Erythroblast (primary cell): ENCODE measurements at regions not wholly inside any gene's neighbourhood (a gene's known extent, or its start where the extent isn't known, plus 50 kb on each side); places are given as distances from the start of the nearest gene placed in this dataset.
"Not testable (repeated sequence)": the region's sequence is repeated elsewhere in the genome, so short reads cannot be mapped to it uniquely, and the experiment has no call there.

Experiments
- DNase-seq, 2 experiments: peaks; one replicate each; lab custom pipeline; 2025; lab: John Stamatoyannopoulos, UW
- GATA1 ChIP-seq: IDR thresholded peaks from 2 replicates; pipeline ENCODE4 v1.6.1; 2011; ENCODE audit warnings: low read depth, mild to moderate bottlenecking, control low read depth, low read length, moderate library complexity
- POLR2A ChIP-seq: IDR thresholded peaks from 2 replicates; pipeline ENCODE4 v1.6.1; 2011; ENCODE audit warnings: mild to moderate bottlenecking, low read length

DNA sequence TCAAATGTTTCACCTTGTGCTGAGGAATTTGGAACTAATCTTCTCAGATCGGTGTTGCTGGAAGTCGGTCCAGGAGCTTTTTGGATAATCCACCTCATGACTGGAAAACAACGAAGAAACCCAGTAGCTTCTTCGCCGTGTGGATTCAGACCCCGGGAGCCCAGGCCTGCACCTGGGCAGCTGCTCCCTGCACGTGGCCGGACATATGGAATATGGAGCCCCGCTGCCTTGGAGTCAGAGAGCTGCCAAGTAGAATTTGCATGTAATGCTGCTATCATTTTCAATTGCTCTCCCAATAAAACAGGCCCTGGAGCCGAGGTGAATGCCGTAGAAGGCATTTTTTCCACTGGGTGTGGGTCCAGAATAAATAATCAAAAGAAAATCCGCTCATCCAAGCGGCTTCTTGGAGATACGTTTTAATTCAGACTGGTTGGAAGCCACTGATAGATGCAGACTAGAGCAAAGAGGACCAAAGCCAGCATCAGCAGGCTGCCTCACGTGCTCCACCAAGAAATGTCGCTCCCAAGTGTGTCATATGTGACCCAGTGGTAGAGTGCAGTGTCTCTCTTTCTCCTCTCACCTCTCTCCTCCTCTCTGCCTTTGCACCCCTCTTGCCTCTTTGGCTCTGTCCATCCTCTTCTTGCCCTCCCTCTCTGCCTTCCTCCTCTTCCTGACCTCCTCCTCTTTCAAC lies 115.3 kb downstream of the ZNF664 start:
- TF ChIP-seq GATA1 (no peak), POLR2A (no peak)
- DNase-seq: no peak

DNA sequence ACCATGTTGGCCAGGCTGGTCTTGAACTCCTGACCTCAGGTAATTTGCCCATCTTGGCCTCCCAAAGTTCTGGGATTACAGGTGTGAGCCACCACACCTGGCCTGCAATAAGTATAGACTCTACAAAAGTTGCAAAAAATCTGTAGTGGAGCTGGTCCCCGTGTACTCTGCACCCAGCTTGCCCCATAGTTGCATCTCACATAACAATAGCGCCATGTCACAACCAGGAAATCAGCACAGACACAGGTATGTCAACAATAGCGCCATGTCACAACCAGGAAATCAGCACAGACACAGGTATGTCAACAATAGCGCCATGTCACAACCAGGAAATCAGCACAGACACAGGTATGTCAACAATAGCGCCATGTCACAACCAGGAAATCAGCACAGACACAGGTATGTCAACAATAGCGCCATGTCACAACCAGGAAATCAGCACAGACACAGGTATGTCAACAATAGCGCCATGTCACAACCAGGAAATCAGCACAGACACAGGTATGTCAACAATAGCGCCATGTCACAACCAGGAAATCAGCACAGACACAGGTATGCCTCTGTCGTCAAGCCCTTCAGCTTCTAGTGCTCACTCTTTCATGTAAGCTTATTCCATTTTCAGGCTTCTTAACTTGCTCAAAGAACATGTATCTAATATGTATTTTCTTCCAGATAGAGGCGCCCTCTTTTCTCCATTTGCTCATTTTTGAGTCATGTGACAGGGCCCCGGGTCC lies 116.3 kb downstream of the ZNF664 start:
- not testable (repeated sequence) for DNase-seq

DNA sequence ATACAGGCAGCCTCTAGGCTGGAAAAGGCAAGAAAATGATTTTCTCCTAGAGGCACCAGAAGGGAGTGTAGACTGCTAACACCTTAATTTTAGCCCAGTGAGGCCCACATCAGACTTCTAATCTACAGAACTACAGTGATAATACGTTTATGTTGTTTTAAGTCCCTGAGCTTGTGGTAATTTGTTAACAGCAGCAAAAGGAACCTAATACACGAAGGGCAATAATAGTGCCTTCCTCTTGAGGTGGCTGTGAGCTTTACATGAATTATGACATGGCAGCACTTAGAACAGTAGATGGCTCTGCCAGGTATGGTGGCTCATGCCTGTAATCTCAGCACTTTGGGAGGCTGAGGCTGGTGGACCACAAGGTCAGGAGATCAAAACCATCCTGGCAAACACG lies 118.8 kb downstream of the ZNF664 start:
- no peak for DNase-seq
- TF ChIP-seq GATA1 (no peak), POLR2A (no peak)

DNA sequence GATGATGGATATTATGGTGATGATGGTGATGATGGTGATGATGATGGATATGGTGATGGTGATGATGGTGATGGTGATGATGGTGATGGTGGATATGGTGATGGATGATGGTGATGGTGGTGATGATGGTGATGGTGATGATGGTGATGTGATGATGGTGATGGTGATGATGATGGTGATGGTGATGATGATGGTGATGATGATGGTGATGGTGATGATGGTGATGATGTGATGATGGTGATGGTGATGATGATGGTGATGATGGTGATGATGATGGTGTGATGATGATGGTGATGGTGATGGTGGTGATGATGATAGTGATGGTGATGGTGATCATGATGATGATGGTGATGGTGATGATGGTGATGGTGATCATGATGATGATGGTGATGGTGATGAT lies 119.5 kb downstream of the ZNF664 start:
- DNase-seq: not testable (repeated sequence)

DNA sequence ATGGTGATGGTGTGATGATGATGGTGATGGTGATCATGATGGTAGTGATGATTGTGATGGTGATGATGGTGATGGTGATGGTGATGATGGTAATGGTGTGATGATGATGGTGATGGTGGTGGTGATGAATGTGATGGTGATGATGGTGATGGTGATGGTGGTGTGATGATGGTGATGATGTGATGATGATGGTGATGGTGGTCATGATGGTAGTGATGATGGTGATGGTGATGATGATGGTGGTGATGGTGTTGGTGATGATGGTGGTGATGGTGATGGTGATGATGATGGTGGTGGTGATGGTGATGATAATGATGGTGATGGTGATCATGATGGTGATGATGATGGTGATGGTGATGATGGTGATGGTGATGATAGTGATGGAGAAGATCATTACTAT lies 120.3 kb downstream of the ZNF664 start:
- TF ChIP-seq GATA1 (no peak), POLR2A (no peak)
- no peak for DNase-seq

DNA sequence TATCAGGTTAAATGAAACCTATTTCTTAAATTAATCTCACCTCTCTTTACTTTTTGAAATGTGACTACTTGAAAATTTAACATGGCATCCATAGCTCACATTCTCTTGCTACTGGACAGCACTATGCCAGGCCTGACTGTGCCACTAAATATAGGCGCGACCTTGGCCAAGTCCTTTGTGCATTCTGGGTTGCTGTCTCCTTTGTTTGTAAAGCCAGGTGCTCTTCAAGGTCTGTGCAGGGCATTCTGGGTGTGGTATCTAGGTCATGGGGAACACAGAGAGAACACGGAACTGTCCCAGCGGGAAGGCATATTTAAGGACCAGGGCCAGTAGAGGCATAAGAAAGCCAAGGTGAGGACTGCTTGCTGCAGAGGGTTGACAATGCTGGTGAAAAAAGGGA lies 121.2 kb downstream of the ZNF664 start:
- DNase-seq: no peak
- TF ChIP-seq POLR2A (no peak), GATA1 (no peak)

DNA sequence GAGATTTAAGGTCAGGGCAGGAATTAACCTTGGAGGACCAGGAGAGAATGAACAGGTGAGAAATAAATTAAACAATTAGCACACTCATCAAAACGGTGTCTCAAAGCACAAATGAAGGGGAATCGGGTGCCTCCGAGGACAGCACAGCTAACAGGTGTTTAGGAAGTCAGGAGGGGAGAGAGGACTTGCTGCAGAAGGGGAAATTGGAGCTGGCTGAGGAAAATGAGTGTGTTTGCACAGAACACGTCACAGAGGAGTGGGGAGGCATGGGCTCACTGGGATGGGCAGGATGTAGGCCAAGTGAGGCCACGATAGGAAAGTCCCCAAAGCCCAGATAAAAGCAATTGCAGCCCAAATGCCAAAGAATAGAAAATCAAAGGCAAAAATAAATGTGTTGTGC lies 121.7 kb downstream of the ZNF664 start:
- TF ChIP-seq POLR2A (no peak), GATA1 (no peak)
- DNase-seq: no peak

DNA sequence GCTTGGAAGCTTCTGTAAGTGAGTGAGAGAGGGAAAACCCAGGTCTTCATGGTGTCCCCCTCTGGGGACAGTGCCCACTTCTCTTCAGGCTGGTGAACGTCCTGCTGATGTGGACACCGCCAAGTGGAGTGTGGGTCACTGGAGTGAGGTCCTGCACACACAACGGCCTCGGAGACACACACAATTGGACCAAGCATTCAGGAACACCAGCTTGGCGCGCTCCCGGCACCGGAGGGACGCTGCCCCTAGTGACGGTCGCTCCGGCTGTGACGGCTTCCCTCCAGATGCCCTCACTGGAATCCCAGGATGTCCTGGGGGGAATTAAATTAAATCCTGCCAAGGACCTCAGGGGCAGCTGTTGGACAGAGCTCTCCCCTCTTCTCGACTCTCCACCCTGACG lies 123.1 kb downstream of the ZNF664 start:
- no peak for DNase-seq
- TF ChIP-seq GATA1 (no peak), POLR2A (no peak)

DNA sequence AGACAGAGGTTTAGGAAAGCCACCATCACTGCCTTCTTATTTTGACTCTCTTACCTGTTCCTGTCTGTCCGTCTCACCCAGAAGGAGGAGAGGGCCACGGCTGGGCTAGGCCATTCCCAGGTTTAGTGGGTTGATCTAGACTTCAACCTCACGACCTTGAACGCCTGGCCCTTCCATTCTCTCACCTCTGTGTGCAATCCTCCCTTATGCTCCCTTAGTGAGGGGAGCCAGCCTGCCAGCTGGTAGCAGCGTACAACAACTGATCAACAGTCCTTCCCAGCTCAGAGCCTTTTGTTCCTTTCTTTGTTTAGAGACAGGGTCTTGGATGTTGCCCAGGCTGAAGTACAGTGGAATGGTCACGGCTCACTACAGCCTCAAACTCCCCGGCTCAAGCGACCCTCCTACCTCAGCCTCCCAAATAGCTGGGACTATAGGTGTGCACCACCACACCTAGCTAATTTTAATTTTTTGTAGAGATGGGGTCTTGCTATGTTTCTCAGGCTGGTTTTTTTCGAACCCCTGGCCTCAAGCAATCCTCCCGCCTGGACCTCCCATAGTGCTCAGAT lies 123.9 kb downstream of the ZNF664 start:
- no peak for DNase-seq
- TF ChIP-seq POLR2A (no peak), GATA1 (no peak)

DNA sequence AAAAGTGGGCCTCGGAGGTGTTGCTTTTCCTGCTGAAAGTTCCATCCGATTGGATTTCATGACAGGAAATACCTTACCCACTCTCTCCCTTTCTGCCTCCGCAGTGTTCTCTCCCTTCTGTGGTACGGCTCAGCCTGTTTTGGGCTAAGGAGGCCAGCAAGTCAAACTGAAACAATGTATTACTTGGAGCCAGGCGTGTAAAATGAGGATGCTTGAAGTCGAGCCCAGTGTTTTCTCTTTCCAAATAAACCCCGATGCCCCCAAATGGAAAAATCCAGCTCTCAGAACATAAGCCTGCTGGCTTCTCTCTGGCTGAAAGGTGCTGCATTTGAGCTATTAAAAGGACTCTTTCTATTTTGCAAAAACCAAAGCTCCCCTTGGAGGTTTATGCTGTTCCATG lies 124.7 kb downstream of the ZNF664 start:
- no peak for DNase-seq
- TF ChIP-seq POLR2A (no peak), GATA1 (no peak)

DNA sequence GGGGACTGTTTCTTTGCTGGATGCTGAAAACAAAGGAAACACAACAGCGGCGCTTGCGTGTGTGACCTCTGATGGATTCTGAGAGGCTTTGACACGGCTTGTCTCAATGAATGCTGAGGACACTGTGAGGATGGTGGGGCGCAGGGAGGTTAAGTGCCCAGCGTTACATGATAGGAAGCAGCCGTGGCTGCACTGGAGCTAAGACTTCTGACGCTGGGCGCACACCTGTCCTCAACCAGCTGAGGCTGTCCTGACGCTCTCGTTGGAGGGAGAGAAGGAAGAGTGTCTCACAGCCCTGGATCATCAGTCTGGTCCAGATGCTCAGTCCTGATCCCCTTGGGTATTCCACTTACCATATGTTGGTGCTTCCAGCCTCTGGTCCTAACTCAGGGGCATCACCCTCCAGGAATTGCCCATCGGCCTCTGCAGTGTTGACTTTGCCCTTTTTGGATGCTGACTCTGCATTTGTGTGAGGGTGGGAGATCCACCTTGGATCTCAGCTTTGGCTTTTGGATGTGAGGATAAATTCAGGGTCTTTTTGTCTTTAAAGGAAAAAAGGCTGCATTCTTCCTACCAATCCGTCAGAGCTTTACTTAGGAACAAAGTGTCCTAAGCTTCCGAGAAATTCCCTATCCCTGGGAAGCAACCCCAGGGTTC lies 125.2 kb downstream of the ZNF664 start:
- no peak for DNase-seq
- no peak for TF ChIP-seq POLR2A

DNA sequence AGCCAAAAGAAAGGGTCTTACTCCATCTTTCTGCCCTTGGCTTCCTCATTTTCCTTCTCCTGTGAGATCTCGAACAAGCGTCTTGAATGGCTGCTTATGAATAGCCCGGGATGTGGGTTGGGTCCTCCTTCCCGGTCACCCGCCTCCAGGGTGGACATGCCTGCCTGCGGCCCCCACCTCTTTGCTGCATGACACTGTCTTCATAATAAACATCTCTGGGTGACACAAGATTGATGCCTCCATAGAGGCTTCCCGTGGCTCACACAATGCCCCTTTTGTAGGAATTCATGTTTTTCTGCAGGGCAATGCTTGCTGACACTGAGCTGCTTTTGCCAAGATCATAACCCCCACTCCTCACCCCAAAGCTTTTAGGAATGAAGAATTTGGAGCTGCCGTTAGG lies 125.9 kb downstream of the ZNF664 start:
- TF ChIP-seq POLR2A: no peak
- DNase-seq: no peak

DNA sequence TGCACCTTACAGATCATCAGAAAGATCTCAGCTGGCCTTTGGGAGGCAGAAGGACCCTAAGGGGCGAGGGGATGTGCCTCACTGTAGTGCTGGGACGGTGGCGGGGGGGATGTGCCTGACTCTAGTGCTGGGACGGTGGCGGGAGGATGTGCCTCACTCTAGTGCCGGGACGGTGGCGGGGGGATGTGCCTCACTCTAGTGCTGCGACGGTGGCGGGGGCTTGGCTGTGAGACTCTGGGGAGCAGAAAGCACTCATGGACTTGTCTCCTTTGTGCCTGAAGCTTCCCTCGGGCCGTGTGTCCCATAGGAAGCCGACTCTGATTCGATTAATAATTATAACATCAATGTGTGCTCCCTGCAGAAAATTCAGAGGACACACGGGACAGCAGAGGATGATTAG lies 126.6 kb downstream of the ZNF664 start:
- DNase-seq: no peak
- TF ChIP-seq GATA1 (no peak), POLR2A (no peak)

DNA sequence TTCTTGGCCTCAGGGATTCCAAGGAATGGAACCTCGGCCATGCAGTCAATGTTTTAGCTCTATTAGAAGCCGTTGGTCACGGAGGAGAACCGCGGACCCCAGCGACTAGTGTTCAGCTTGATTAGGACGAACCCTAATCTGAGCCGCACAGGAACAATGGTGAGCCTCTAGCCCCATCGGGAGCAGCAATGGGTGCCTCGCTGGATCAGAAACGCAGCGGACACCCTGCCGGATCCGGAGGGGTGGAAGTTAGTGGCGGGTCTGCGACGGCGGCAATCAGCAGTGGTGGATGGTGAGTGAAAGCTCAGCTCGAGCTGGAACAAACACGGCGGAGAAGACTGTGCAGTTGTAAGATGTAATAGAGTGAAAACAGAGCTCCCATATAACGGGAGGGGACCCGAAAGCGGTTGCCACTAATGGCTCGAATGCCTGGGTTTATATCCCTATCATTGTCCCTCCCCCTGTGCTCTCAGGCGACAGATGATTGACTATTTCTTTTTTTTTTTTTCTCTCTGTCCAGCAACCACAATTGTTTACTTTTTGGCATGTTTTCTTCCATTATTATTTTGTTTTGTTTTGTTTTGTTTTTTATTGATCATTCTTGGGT lies 127.7 kb downstream of the ZNF664 start:
- TF ChIP-seq GATA1 (no peak), POLR2A (no peak)
- no peak for DNase-seq
